ENCODE measurements at regions not wholly inside any gene's neighbourhood (a gene's known extent, or its start where the extent isn't known, plus 50 kb on each side); places are given as distances from the start of the nearest gene placed in this dataset.

DNA sequence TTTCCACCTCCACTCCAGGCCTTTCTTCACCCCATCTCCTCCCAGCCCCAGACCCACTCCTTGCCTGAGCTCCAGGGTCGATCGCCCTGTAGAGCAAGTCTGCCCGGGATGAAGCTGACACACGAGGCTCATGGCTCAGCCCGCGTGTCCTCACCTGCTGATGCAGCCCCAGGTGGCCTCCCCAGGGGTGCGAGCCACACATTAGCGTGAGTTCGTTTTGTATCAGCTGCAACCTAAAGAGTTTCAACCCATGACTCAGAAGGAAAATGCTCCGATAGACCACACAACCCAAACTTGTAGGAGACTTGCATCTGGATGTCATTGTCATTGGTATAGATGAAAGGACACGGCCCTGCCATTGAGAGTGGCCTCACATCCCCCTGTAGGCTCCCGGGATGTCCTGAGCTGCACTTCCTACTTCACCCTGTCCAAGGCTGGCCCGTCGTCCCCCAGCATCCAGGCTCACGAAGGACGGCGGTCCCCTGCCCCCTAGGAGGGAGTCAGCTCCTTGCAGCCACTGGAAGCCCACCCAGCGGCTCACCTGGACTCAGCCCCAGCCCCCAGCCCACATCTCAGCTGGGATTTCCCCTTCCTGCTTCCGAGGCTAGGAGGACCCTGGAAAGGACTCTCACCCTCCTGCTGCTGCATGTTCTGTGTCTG is 97.7 kb downstream of the HTR5A start:
- DNase-seq (ENCODE audit: extremely low spot score in 2 of 2), result no peak
- no peaks in the 10 kb centered on the region for H3K9me3 ChIP-seq
- H3K36me3 ChIP-seq, result no peaks in the 10 kb centered on the region
- H3K27me3 ChIP-seq, result no peaks in the 10 kb centered on the region
- intact Hi-C loops (cut with DNase I), result no loop called here
- TF ChIP-seq POLR2A (IDR thresholded peaks at IDR 0.05) (no peak), POLR2AphosphoS5 (IDR thresholded peaks at IDR 0.05; ENCODE audit: insufficient read depth in 1 of 2, low read depth in 1 of 2) (no peak)
- TF ChIP-seq, protein P1, sequence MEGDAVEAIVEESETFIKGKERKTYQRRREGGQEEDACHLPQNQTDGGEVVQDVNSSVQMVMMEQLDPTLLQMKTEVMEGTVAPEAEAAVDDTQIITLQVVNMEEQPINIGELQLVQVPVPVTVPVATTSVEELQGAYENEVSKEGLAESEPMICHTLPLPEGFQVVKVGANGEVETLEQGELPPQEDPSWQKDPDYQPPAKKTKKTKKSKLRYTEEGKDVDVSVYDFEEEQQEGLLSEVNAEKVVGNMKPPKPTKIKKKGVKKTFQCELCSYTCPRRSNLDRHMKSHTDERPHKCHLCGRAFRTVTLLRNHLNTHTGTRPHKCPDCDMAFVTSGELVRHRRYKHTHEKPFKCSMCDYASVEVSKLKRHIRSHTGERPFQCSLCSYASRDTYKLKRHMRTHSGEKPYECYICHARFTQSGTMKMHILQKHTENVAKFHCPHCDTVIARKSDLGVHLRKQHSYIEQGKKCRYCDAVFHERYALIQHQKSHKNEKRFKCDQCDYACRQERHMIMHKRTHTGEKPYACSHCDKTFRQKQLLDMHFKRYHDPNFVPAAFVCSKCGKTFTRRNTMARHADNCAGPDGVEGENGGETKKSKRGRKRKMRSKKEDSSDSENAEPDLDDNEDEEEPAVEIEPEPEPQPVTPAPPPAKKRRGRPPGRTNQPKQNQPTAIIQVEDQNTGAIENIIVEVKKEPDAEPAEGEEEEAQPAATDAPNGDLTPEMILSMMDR (IDR thresholded peaks at IDR 0.05), result no peak
- H3K4me1 ChIP-seq, result peaks cover 12% of the 10 kb centered on the region
- H3K27ac ChIP-seq, result peak overlapping the region; percentile 82
- no peak overlapping the region for H3K4me3 ChIP-seq

DNA sequence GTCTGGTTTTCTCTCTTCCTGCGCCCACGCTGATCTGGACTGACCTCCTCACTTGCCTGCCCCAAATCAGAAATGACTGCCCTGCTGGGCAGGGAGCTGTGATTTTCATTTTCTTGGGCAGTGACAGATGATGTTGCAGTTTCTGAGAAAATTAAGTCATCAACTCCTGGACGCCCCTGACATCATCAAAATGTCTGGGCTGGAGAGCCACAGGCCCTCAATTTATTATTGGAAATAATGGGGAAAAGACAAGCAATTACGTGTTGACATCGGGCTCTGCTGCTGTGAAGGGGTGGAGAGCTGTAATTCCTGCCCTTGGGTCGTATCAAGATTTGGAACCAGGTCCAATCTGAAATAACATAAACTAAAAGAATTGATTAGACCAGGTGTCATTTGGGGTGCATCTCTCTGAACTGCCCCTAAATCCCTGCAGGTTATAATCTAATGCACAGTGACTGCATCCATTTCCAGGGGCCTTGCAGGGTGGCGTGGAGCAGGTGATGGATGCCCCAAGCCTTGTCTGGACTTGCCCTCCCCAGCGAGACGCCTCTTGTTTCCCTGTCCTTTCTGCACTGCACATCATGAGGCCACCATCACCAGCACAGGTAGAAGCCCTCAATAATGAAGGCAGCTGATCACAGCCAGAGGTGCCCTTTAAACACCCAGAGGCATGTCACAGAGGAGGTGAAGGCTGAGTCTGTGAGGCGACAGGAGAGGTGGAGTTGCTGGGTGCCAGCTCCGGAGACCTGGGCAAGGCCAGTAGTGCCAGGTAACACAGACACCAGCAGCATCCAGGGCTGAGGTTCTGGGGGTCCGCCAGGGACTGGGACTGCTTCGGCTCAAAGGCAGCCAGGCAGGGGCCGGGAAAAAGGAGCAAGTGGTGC is 98.7 kb downstream of the HTR5A start:
- intact Hi-C loops (cut with DNase I), result no loop called here
- peaks cover 12% of the 10 kb centered on the region for H3K4me1 ChIP-seq
- no peak overlapping the region for H3K4me3 ChIP-seq
- no peaks in the 10 kb centered on the region for H3K9me3 ChIP-seq
- H3K36me3 ChIP-seq, result no peaks in the 10 kb centered on the region
- TF ChIP-seq, protein P1 (IDR thresholded peaks at IDR 0.05), result no peak
- TF ChIP-seq POLR2AphosphoS5 (IDR thresholded peaks at IDR 0.05; ENCODE audit: insufficient read depth in 1 of 2, low read depth in 1 of 2) (no peak), POLR2A (IDR thresholded peaks at IDR 0.05) (no peak)
- no peaks in the 10 kb centered on the region for H3K27me3 ChIP-seq
- H3K27ac ChIP-seq, result no peak overlapping the region
- no peak for DNase-seq (ENCODE audit: extremely low spot score in 2 of 2)

DNA sequence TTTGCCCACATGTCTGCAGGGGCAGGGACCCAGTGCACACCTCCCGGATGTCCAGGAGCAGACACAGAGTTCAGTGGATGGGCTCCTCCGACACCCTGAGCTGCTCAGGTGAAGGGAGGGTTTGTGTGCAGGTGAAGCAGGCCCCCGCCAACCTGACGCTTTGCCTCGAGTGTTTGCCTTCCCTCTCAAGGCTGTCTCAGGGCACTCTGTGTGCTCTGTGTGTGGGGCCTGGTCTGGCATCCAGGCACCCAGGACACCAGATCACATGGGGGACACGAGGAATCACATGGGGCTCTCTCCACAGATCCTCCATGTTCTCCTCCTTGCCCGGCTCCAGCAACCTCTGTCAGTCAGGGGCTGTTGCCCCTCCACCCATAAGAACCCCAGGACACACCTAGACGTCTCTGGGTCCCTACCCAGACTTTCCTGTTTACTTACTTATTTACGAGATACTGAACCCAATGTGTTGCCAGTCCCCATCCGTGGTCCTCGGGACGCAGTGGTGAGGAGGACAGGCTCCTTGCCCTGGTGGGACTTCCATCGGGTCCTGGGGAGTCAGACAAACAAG is 99.5 kb downstream of the HTR5A start:
- peaks cover 12% of the 10 kb centered on the region for H3K4me1 ChIP-seq
- TF ChIP-seq, protein P1 (IDR thresholded peaks at IDR 0.05), result no peak
- TF ChIP-seq POLR2A (IDR thresholded peaks at IDR 0.05) (no peak), POLR2AphosphoS5 (IDR thresholded peaks at IDR 0.05; ENCODE audit: insufficient read depth in 1 of 2, low read depth in 1 of 2) (no peak)
- H3K27me3 ChIP-seq, result no peaks in the 10 kb centered on the region
- H3K9me3 ChIP-seq, result no peaks in the 10 kb centered on the region
- H3K36me3 ChIP-seq, result no peaks in the 10 kb centered on the region
- H3K4me3 ChIP-seq, result no peak overlapping the region
- intact Hi-C loops (cut with DNase I), result no loop called here
- no peak for DNase-seq (ENCODE audit: extremely low spot score in 2 of 2)
- H3K27ac ChIP-seq, result no peak overlapping the region

- TF ChIP-seq POLR2AphosphoS5 (IDR thresholded peaks at IDR 0.05; ENCODE audit: insufficient read depth in 1 of 2, low read depth in 1 of 2), result no peak
- TF ChIP-seq, protein P1 (IDR thresholded peaks at IDR 0.05), result no peak
- TF ChIP-seq POLR2A (IDR thresholded peaks at IDR 0.05), result no peak
Measured at GRCh38 chr7:155170331-155170730, 100.2 kb downstream of the HTR5A start.

More at GRCh38 chr7:155170331-155170730, 100.2 kb downstream of the HTR5A start:
- Histone ChIP-seq H3K27ac (no peak overlapping the region), H3K36me3 (no peaks in the 10 kb centered on the region), H3K4me3 (no peak overlapping the region), H3K9me3 (no peaks in the 10 kb centered on the region), H3K27me3 (no peaks in the 10 kb centered on the region), H3K4me1 (peaks cover 12% of the 10 kb centered on the region)
- DNase-seq (ENCODE audit: extremely low spot score in 2 of 2), result no peak
- intact Hi-C loops (cut with DNase I), result no loop called here

Data from vagina (tissue), 2 donors.